HT1080 (cell line): ENCODE measurements at regions not wholly inside any gene's neighbourhood (a gene's known extent, or its start where the extent isn't known, plus 50 kb on each side); places are given as distances from the start of the nearest gene placed in this dataset.
"Not testable (repeated sequence)": the region's sequence is repeated elsewhere in the genome, so short reads cannot be mapped to it uniquely, and the experiment has no call there.

ENCODE experiments used
- DNase-seq: peaks from one replicate; pipeline ENCODE4 v3.0.0-alpha.2; 2015; ENCODE audit warnings: low read depth

GRCh38 chr9:21592063-21592338 lies 109.9 kb upstream of the IFNE start:
- no peak for DNase-seq

DNA sequence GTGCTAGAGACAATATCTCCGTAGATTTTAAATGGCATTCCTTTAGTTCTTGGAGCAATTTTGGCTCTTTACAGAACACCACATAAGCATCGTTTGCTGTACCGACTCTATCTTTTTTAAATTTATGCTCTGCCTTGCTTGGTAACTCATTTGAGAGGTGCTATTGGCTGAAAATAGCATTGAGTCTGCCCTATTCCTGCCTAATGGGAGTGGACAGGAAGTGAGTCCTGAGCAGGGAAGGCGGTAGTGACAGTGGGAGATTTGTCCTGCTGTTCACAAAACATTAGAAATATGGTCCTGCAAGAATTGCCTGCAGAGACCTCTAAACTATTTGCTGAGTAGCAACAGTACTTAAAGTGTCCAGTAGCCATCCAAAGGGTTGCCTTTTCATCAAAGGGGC lies 115.2 kb upstream of the IFNE start:
- no peak for DNase-seq

GRCh38 chr9:21598749-21599148 lies 116.6 kb upstream of the IFNE start:
- no peak for DNase-seq

DNA sequence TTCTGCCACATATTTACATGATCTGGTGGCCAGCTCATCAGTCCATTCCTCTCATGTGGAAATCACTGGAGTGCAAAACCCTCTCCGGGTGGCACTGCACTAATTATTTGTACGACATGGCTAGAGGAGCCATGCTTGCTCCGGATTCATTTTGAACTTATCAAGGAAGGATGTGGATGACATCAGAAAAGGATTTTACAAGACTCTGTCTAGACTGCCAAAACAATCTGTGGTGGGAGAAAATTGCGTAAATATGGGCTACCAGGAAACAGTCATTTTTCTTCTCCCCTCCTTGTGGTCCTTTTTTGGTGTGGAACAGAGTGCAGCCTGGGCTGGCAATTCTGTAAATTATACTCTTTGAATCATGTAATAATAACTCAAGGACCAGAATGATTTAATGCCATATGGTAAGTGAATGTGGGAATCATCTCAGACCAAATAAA lies 123.4 kb upstream of the IFNE start:
- DNase-seq = peak; percentile 74

DNA sequence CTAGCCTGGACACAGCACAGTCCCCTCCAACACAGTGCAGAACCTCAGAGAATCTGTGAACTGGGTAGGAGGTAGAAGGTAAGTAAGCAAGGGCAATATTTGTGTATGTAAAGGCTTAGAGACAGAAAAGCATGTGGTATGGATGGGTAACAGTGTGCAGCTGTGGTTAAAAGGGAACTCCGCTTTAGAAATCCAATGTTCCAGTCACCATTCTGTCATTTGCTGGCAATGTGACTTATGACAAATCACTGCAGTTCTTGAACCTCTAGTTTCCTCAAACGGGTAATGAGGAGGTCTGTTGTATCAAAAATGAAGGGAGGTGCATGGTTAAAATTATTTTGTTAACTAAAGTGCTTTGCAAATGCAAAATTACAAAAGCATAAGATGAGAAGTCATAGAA lies 125.5 kb upstream of the IFNE start:
- no peak for DNase-seq

DNA sequence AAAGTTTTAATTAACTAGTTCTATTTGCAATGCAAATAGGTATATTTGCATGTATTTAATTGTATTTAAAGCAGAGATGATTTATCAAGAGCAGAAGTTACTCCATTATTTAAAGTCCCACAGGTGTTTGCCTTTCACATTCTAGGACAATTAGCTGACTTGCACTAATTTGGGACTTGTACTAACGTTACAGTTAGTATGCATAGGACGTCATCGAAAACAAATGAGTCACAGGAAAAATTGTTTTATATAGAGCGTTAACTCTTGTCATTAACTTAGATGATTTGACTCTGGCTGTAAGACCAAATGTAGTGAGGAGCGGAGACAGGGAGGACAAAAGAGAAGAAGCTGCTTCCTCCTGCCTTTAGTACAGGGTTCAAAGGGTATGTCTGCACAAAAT lies 126.1 kb upstream of the IFNE start:
- no peak for DNase-seq

DNA sequence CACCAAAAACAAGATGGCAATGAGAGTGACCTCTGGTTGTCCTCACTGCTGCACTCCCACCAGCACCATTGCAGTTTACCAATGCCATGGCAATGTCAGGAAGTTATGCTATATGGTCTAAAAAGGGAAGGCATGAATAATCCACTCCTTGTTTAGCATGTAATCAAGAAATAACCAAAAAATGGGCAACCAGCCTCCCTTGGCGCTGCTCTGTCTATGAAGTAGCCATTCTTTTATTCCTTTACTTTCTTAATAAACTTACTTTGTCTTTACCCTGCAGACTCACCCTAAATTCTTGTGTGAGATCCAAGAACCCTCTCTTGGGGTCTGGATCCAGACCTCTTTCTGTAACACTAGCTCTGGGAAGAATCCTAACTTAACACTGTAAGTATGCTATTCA lies 127.4 kb upstream of the IFNE start:
- DNase-seq = no peak

DNA sequence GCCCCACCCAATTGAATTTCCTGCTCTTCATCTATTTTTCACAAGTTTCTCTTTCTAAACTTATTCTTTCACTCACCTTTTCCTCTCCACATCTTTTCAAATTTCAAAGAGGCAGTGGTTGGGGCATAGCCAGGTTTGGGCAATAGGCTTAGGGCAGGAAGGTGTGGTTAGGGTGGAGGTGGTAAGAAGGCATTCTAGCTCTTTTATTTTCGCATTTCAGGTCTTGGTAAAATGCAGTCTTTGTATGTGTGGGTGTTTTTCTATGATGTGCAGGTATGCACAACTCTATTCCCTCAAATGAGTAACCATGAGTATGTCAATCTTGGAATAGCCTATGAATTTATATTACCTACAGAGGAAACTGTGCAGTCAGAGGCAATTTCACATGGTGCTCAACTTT lies 129.8 kb upstream of the IFNE start:
- DNase-seq = no peak

GRCh38 chr9:21615018-21615417 lies 132.9 kb upstream of the IFNE start:
- no peak for DNase-seq

DNA sequence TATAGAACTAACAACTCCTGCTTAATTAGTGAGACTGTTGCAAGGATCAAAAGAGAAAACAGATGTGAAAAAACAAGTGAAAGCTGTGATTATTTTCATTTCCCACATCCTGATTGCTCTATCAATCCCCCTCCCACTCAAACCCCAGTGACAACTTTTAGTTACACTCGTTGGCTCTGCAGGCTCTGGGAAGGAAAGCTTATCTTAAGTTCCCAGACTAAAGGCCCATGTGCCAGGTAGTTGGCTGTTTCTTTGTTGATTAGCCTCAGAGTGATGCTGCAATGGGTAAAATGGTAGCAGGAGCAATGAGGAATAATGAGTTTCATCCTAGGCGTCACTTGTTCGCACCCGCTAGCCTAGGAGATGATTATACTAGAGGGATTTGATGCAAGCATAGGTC lies 133.3 kb upstream of the IFNE start:
- DNase-seq = no peak

DNA sequence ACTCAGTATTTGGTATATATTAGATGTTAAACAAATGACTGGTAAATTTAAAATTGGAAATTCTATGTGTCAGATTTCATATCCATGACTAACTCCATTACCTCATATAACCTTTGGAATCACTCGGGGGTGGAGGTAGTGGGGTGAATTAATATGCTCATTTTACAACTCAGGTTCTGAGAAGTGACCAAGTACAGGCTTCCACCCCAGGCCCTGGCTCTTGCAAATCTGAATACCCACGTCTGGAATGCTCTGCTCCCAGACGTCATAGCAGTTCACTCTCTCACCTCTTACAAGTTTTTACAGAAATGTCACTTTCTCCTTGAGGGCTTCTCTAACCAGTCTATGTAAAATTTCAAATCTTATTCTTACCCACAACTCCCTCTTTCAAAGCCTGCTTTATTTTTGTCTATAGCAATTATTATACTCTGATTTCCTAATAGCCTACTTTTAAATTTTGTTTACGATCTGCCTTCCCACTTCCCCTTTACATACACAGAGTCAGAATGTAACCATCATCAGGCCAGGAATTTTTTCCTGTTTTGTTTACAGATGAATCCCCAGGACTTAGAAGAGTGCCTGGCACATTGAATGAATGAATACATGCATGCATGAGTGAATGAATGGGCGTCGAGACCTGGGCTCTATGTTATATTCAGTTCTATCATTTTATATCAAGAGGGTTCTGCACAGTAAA lies 134.1 kb upstream of the IFNE start:
- DNase-seq = peak; percentile 73

DNA sequence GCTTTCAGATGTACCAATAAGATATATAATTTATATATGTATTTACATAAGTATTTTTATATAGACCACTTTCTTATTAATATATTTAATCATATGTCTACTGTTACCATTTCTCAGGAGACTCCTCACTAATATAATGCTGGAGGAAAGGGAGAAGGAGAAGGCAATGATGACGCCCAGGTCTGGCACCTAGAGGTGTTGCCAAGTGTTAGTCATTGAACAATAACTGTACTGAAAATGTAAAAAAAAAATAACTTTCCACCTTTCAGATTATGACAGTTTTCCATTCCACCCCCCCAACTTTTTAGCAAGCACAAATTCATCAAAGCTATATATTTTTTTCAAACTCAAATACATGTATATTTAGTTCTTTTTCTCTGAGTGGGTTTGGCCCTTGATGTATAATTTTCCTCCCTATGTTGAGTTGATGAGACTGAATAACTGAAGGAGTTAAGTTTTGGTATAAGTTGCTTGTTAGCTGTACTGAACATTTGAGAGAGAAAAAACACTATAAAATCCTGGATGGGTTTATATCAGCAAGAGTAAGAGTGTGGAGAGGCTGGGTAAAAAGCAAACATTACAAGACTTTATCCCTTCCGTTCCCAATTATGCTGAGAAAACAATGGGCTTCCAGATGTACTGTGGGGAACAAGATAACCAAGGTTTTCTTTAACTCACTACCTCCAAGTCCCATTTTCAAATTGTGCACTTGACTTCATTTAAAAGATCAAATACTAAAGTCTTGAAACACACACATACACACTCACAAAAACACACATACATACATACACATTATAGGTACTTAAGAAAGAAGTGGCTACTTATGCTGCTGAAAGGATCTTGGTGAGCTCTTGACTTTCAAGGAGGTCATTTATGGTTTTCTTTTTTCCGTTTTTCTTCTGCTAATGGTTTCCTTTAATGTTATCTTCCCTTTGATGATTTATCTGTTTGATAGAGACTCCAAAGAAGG lies 142.8 kb upstream of the IFNE start:
- DNase-seq = no peak

- DNase-seq = no peak
These were observed 144.4 kb upstream of the IFNE start for GRCh38 chr9:21626493-21626892.

DNA sequence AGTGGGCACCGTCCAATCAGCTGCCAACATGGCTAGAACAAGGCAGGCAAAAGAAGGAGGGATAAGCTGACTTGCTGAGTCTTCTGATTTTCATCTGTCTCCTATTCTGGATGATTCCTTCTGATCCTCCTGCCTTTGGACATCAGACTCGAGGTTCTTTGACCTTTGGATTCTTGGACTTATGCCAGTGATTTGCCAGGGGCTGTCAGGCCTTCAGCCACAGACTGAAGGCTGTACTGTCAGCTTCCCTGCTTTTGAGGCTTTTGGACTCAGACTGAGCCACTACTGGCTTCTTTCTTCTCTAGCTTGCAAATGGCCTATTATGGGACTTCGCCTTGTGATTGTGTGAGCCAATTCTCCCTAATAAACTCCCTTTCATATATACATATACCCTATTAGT lies 146.8 kb upstream of the IFNE start:
- DNase-seq = not testable (repeated sequence)

DNA sequence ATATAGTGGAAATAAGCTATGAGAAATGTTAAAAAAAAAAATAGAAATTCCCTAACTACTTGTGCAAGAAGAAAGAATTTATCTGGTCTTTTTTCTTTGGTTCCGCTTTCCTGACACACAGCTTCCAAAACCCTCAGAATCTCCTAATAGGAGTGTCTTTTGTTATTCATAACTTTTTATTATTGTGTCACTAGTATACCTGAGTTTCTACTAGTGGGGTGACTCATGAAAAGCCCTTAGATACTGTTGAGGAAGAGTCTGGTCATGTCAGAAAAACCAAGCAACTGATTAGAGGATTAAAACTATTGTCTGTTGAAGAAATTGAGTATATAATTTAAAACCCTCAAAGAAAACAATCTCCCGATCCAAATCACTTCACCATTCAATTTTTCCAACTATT lies 152.8 kb upstream of the IFNE start:
- no peak for DNase-seq

DNA sequence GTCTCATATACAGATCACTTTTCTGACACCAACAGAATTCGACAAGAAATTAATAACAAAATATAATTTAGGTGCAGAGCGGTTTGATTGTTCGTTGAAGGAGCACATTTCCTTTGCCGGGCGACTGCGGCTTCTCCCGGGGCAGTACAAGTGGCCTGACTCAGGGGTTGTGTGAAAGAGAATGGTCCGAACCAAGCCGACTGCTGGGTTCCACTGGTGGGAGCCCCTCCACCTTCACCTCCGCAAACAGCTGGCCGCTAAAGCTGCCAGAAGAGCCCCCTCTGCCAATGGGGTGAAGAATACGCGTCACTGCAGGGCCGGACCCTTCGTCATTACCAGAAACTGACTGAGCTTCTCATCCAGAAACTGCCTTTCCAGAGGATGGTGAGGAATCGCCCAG lies 156.0 kb upstream of the IFNE start:
- DNase-seq = no peak

DNA sequence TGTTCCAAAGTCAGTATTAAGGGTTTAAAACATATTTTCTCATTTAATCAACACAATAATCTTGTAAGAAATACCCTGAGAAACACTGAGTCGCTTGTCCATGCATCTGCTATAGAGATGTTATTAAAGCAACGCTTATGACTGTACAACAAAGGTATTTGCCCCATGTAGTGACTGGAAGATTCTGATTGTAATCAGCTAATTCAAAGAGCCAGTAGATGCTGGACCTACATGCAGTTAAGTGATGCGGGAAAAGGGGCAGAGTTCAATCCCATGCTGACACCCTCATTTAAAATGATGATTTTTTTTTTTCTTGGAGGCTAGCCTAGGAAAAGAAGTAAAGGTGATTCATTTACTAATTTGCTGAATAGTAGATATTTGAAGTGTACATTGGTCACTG lies 149.3 kb upstream of the MTAP start:
- no peak for DNase-seq

GRCh38 chr9:21653589-21653988 lies 148.8 kb upstream of the MTAP start:
- DNase-seq = no peak

- DNase-seq = no peak
These were observed 145.4 kb upstream of the MTAP start for GRCh38 chr9:21656776-21657674.

- DNase-seq = no peak
These were observed 144.3 kb upstream of the MTAP start for GRCh38 chr9:21657966-21658667.

- DNase-seq = no peak
These were observed 141.5 kb upstream of the MTAP start for GRCh38 chr9:21660976-21661375.
